ENCODE measurements at regions not wholly inside any gene's neighbourhood (a gene's known extent, or its start where the extent isn't known, plus 50 kb on each side); places are given as distances from the start of the nearest gene placed in this dataset.

- CTCF ChIA-PET, result no interaction called here
- no peaks in the 10 kb centered on the region for H3K36me3 Mint-ChIP-seq
- H3K4me3 Mint-ChIP-seq, result no peak overlapping the region
- no peaks in the 10 kb centered on the region for H3K9me3 Mint-ChIP-seq
- no peak for DNase-seq
- no peaks in the 10 kb centered on the region for H3K27me3 Mint-ChIP-seq
- peaks cover 10% of the 10 kb centered on the region for H3K4me1 Mint-ChIP-seq
- H3K27ac Mint-ChIP-seq, result no peak overlapping the region
Observed at GRCh38 chrX:40423299-40423698, 157.5 kb upstream of the ATP6AP2 start.

- no peak overlapping the region for H3K4me3 Mint-ChIP-seq
- CTCF ChIA-PET, result no interaction called here
- no peaks in the 10 kb centered on the region for H3K9me3 Mint-ChIP-seq
- no peak overlapping the region for H3K27ac Mint-ChIP-seq
- DNase-seq, result no peak
- H3K27me3 Mint-ChIP-seq, result no peaks in the 10 kb centered on the region
- peaks cover 12% of the 10 kb centered on the region for H3K4me1 Mint-ChIP-seq
- no peaks in the 10 kb centered on the region for H3K36me3 Mint-ChIP-seq
Observed at GRCh38 chrX:40422021-40422420, 158.7 kb upstream of the ATP6AP2 start.

- CTCF ChIA-PET, result no interaction called here
- Mint-ChIP-seq H3K27ac (no peak overlapping the region), H3K4me3 (no peak overlapping the region), H3K9me3 (no peaks in the 10 kb centered on the region), H3K27me3 (no peaks in the 10 kb centered on the region), H3K36me3 (no peaks in the 10 kb centered on the region), H3K4me1 (peaks cover 12% of the 10 kb centered on the region)
- no peak for DNase-seq
Observed at GRCh38 chrX:40420899-40421729, 159.7 kb upstream of the ATP6AP2 start.

GRCh38 chrX:40418813-40419195 is 162.0 kb upstream of the ATP6AP2 start:
- Mint-ChIP-seq H3K27ac (no peak overlapping the region), H3K4me1 (peaks cover 12% of the 10 kb centered on the region), H3K27me3 (no peaks in the 10 kb centered on the region), H3K4me3 (no peak overlapping the region), H3K36me3 (no peaks in the 10 kb centered on the region), H3K9me3 (no peaks in the 10 kb centered on the region)
- peak; percentile 43 for DNase-seq
- CTCF ChIA-PET, result interaction anchor here (0.9 kb wide), 1 partner anchor 50 kb away, joined by 3 read pairs; no protein-coding TSS in a partner anchor

- H3K27me3 Mint-ChIP-seq, result no peaks in the 10 kb centered on the region
- H3K4me3 Mint-ChIP-seq, result no peak overlapping the region
- H3K36me3 Mint-ChIP-seq, result no peaks in the 10 kb centered on the region
- DNase-seq, result no peak
- no peaks in the 10 kb centered on the region for H3K9me3 Mint-ChIP-seq
- no peak overlapping the region for H3K27ac Mint-ChIP-seq
- H3K4me1 Mint-ChIP-seq, result peaks cover 12% of the 10 kb centered on the region
- CTCF ChIA-PET, result interaction anchor here (0.9 kb wide), 1 partner anchor 50 kb away, joined by 3 read pairs; no protein-coding TSS in a partner anchor
Observed at GRCh38 chrX:40418146-40418812, 162.5 kb upstream of the ATP6AP2 start.

- no peak for DNase-seq
- Mint-ChIP-seq H3K9me3 (no peaks in the 10 kb centered on the region), H3K27me3 (peaks cover 3% of the 10 kb centered on the region), H3K4me3 (no peak overlapping the region), H3K4me1 (peaks cover 12% of the 10 kb centered on the region), H3K27ac (no peak overlapping the region), H3K36me3 (no peaks in the 10 kb centered on the region)
- CTCF ChIA-PET, result no interaction called here
Observed at GRCh38 chrX:40415675-40416074, 165.1 kb upstream of the ATP6AP2 start.

- H3K36me3 Mint-ChIP-seq, result no peaks in the 10 kb centered on the region
- peaks cover 12% of the 10 kb centered on the region for H3K4me1 Mint-ChIP-seq
- H3K4me3 Mint-ChIP-seq, result no peak overlapping the region
- no peaks in the 10 kb centered on the region for H3K9me3 Mint-ChIP-seq
- H3K27ac Mint-ChIP-seq, result no peak overlapping the region
- H3K27me3 Mint-ChIP-seq, result peaks cover 3% of the 10 kb centered on the region
- DNase-seq, result no peak
- CTCF ChIA-PET, result no interaction called here
Observed at GRCh38 chrX:40414335-40414734, 166.4 kb upstream of the ATP6AP2 start.

GRCh38 chrX:40411340-40412111 is 169.2 kb upstream of the ATP6AP2 start:
- no peak for DNase-seq
- CTCF ChIA-PET, result no interaction called here
- peaks cover 3% of the 10 kb centered on the region for H3K9me3 Mint-ChIP-seq
- no peak overlapping the region for H3K27ac Mint-ChIP-seq
- peaks cover 7% of the 10 kb centered on the region for H3K27me3 Mint-ChIP-seq
- H3K36me3 Mint-ChIP-seq, result no peaks in the 10 kb centered on the region
- H3K4me1 Mint-ChIP-seq, result no peaks in the 10 kb centered on the region
- no peak overlapping the region for H3K4me3 Mint-ChIP-seq

GRCh38 chrX:40410859-40411258 is 169.9 kb upstream of the ATP6AP2 start:
- DNase-seq, result no peak
- Mint-ChIP-seq H3K4me1 (no peaks in the 10 kb centered on the region), H3K4me3 (no peak overlapping the region), H3K9me3 (peaks cover 3% of the 10 kb centered on the region), H3K27me3 (peaks cover 7% of the 10 kb centered on the region), H3K27ac (no peak overlapping the region), H3K36me3 (no peaks in the 10 kb centered on the region)
- CTCF ChIA-PET, result no interaction called here

- H3K4me3 Mint-ChIP-seq, result no peak overlapping the region
- peaks cover 3% of the 10 kb centered on the region for H3K9me3 Mint-ChIP-seq
- no peak overlapping the region for H3K27ac Mint-ChIP-seq
- CTCF ChIA-PET, result no interaction called here
- no peak for DNase-seq
- no peaks in the 10 kb centered on the region for H3K4me1 Mint-ChIP-seq
- H3K36me3 Mint-ChIP-seq, result no peaks in the 10 kb centered on the region
- H3K27me3 Mint-ChIP-seq, result peaks cover 4% of the 10 kb centered on the region
Observed at GRCh38 chrX:40406330-40406859, 174.4 kb upstream of the ATP6AP2 start.

GRCh38 chrX:40405399-40405798 is 175.4 kb upstream of the ATP6AP2 start:
- peaks cover 3% of the 10 kb centered on the region for H3K9me3 Mint-ChIP-seq
- H3K4me1 Mint-ChIP-seq, result no peaks in the 10 kb centered on the region
- no peak overlapping the region for H3K4me3 Mint-ChIP-seq
- DNase-seq, result no peak
- no peaks in the 10 kb centered on the region for H3K36me3 Mint-ChIP-seq
- peaks cover 9% of the 10 kb centered on the region for H3K27me3 Mint-ChIP-seq
- H3K27ac Mint-ChIP-seq, result no peak overlapping the region
- CTCF ChIA-PET, result no interaction called here

GRCh38 chrX:40403757-40404156 is 177.0 kb upstream of the ATP6AP2 start:
- Mint-ChIP-seq H3K9me3 (peaks cover 3% of the 10 kb centered on the region), H3K27ac (no peak overlapping the region), H3K27me3 (peaks cover 9% of the 10 kb centered on the region), H3K4me1 (no peaks in the 10 kb centered on the region), H3K4me3 (no peak overlapping the region), H3K36me3 (no peaks in the 10 kb centered on the region)
- DNase-seq, result no peak
- CTCF ChIA-PET, result no interaction called here

- H3K27ac Mint-ChIP-seq, result no peak overlapping the region
- peaks cover 12% of the 10 kb centered on the region for H3K27me3 Mint-ChIP-seq
- no peak overlapping the region for H3K4me3 Mint-ChIP-seq
- CTCF ChIA-PET, result no interaction called here
- H3K36me3 Mint-ChIP-seq, result no peaks in the 10 kb centered on the region
- H3K4me1 Mint-ChIP-seq, result no peaks in the 10 kb centered on the region
- no peak for DNase-seq
- no peaks in the 10 kb centered on the region for H3K9me3 Mint-ChIP-seq
Observed at GRCh38 chrX:40402831-40403533, 177.8 kb upstream of the ATP6AP2 start.

- Mint-ChIP-seq H3K27ac (no peak overlapping the region), H3K9me3 (no peaks in the 10 kb centered on the region), H3K27me3 (peaks cover 6% of the 10 kb centered on the region), H3K4me3 (no peak overlapping the region), H3K36me3 (no peaks in the 10 kb centered on the region), H3K4me1 (no peaks in the 10 kb centered on the region)
- CTCF ChIA-PET, result no interaction called here
- DNase-seq, result no peak
Observed at GRCh38 chrX:40395102-40395501, 185.7 kb upstream of the ATP6AP2 start.
